ENCODE measurements at regions not wholly inside any gene's neighbourhood (a gene's known extent, or its start where the extent isn't known, plus 50 kb on each side); places are given as distances from the start of the nearest gene placed in this dataset.

DNA sequence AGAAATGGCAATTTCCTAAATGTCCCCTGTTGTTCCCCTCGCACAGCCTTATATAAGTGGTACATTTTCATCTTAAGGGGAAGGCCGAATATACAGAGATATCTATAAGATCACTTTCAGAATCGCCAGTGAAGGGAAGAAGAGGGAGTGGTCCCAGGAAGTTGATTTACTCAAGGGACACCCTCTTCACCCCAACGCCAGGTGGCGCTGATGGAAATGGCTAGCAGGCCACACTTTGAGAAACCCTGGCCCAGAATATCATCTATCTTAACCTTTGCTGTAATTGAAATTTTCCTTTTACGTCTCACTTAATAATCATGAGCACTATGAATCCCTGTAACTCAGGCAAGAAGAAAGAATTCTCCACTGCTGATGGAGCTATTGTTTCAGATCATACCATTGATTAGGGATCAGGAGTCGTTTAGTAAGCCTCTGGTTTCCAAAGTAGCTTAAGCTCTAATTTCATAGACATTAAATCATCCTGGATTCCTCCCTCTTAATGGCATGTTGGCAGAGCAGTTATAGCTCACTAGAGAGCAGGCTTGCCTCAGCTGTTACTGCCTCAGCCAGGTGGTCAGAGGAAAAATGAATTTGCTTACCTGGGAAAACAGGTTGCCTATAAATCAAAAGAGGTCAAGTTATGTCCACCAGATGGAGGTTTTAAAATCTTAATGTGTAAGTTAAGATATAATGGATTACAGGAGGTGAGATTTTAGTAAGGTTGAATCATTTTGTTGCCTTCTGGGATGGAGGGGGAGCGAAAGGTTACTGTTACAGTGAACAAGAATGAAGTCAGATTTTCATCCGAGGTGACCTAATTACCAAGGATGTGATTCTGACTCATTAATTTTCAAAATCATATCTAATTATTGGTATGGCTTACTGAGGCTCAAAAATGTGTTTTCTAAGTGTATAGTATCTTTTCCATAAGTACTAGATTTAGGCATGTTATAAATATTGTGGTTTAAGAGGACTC, 941.2 kb upstream of the TENM3 start:
- intact Hi-C loops (cut with DNase I; ENCODE audit: low total_unique reads): no loop called here
- TF ChIP-seq CTCF (IDR thresholded peaks at IDR 0.05) (no peak), POLR2A (IDR thresholded peaks at IDR 0.05) (no peak)
- no peak overlapping the region for H3K4me3 ChIP-seq (ENCODE audit: low read depth, poor library complexity, severe bottlenecking)
- DNase-seq (ENCODE audit: low spot score in 2 of 2): no peak
- 48 to 51% methylated on average over 9 of the region's 9 CpGs for WGBS, 2 donors

DNA sequence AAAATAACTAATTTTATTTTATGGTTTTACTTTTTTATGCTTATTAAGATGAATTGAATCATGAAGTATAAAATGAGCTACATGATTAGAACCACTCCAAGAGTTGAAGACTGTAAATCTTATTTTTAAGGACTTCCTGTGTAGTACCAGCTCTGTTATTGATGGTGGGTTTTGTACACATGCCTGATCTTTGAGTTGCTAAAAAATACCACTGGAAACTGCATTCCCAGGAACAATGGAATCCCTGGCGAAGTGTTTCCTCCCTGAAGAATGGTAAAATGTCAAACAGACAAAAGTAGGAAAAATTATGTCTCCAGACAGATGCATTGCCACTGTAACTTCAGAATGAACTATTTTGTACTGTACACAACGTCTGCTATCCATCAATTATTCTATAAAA, 935.4 kb upstream of the TENM3 start:
- H3K4me3 ChIP-seq (ENCODE audit: low read depth, poor library complexity, severe bottlenecking): no peak overlapping the region
- WGBS, 2 donors: 35 to 36% methylated on average over 2 of the region's 2 CpGs
- intact Hi-C loops (cut with DNase I; ENCODE audit: low total_unique reads): no loop called here
- TF ChIP-seq CTCF (IDR thresholded peaks at IDR 0.05) (no peak), POLR2A (IDR thresholded peaks at IDR 0.05) (no peak)
- DNase-seq (ENCODE audit: low spot score in 2 of 2): no peak

DNA sequence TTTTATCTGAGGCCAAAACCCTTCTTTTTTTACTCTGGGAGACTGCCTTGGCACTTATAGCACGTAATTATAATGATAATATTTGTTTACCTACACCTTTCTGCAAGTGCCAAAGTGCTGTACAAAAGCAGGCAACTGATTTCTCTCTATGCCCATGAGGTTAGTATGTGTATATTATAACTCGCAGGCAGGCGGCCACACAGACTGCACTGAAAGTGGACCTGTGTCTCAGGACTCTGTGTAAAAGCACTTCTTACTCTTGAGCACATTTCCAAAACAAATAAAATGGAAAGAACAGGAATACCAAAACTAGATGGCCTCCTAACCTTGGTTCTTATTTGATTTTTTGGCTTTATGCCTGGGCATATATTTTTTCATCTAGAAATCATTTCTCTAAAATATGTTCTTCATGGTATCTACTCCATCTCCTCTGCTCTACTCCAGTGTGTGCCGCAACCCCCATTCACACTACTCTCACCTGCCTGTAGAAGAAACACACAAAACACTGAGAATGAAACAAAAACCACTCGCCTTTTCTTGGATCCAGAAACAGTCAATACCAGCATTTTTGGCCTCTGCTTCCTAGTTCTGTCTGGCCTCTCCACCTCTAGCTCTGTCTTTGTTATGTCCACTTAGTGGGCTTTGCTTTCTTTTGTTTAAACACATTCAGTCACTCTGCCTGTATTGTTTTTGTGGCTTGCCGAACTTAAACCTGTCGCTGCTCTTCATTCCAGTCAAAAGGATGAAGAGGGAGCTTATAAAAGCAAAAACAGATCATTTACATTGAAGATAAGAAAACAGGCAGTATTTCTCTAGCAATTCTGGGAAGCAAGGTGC, 934.5 kb upstream of the TENM3 start:
- intact Hi-C loops (cut with DNase I; ENCODE audit: low total_unique reads): no loop called here
- DNase-seq (ENCODE audit: low spot score in 2 of 2): no peak
- WGBS, 2 donors: 77 to 79% methylated on average over 7 of the region's 7 CpGs
- TF ChIP-seq CTCF (IDR thresholded peaks at IDR 0.05): no peak
- no peak for TF ChIP-seq POLR2A (IDR thresholded peaks at IDR 0.05)
- H3K4me3 ChIP-seq (ENCODE audit: low read depth, poor library complexity, severe bottlenecking): no peak overlapping the region

GRCh38 chr4:181312066-181312465, 931.1 kb upstream of the TENM3 start:
- DNase-seq (ENCODE audit: low spot score in 2 of 2): no peak
- whole genome bisulfite sequencing, 2 donors: 79 to 84% methylated on average over 4 of the region's 4 CpGs
- intact Hi-C loops (cut with DNase I; ENCODE audit: low total_unique reads): no loop called here
- no peak overlapping the region for H3K4me3 ChIP-seq (ENCODE audit: low read depth, poor library complexity, severe bottlenecking)
- TF ChIP-seq POLR2A (IDR thresholded peaks at IDR 0.05): no peak
- no peak for TF ChIP-seq CTCF (IDR thresholded peaks at IDR 0.05)

DNA sequence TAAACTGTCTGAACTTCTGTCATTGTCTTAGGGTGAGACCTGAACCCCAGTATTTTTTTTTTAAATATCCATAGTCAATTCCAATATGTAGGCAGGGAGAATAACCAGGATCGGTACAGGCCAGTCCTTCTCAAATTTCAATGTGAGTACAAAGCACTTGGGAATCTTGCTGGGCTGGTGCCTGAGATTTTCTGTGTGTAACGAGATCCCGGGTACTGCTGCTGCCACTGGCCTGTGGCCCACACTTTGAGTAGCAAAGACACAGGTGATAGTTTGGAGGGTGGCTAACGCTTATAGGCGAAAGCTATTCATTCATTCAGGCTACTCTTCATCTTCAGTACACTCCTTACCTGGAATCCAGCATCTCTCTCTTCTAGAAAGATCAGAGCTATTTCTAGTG, 923.6 kb upstream of the TENM3 start:
- no peak for DNase-seq (ENCODE audit: low spot score in 2 of 2)
- WGBS, 2 donors: 46 to 52% methylated on average over 5 of the region's 5 CpGs
- H3K4me3 ChIP-seq (ENCODE audit: low read depth, poor library complexity, severe bottlenecking): no peak overlapping the region
- intact Hi-C loops (cut with DNase I; ENCODE audit: low total_unique reads): no loop called here
- TF ChIP-seq CTCF (IDR thresholded peaks at IDR 0.05) (no peak), POLR2A (IDR thresholded peaks at IDR 0.05) (no peak)
